NCI-H1092 (cell line): ENCODE measurements at regions not wholly inside any gene's neighbourhood (a gene's known extent, or its start where the extent isn't known, plus 50 kb on each side); places are given as distances from the start of the nearest gene placed in this dataset.
"Not testable (repeated sequence)": the region's sequence is repeated elsewhere in the genome, so short reads cannot be mapped to it uniquely, and the experiment has no call there.

Experiments
- DNase-seq: peaks from one replicate; lab custom pipeline; 2025; lab: John Stamatoyannopoulos, UW

GRCh38 chr9:25048098-25048724 is 502.5 kb upstream of the IZUMO3 start:
- no peak for DNase-seq

GRCh38 chr9:25045469-25045868 is 499.8 kb upstream of the IZUMO3 start:
- DNase-seq, result not testable (repeated sequence)

GRCh38 chr9:25029743-25030142 is 484.0 kb upstream of the IZUMO3 start:
- no peak for DNase-seq

GRCh38 chr9:25025686-25026085 is 480.0 kb upstream of the IZUMO3 start:
- DNase-seq, result no peak

GRCh38 chr9:25025156-25025555 is 479.5 kb upstream of the IZUMO3 start:
- no peak for DNase-seq

- DNase-seq, result no peak
Measured at GRCh38 chr9:25017779-25018178, 472.1 kb upstream of the IZUMO3 start.

- DNase-seq, result no peak
Measured at GRCh38 chr9:25010027-25010662, 464.4 kb upstream of the IZUMO3 start.

GRCh38 chr9:25003686-25004085 is 458.0 kb upstream of the IZUMO3 start:
- DNase-seq, result no peak

- no peak for DNase-seq
Measured at GRCh38 chr9:24986331-24986730, 440.6 kb upstream of the IZUMO3 start.

- DNase-seq, result not testable (repeated sequence)
Measured at GRCh38 chr9:24970780-24971179, 425.1 kb upstream of the IZUMO3 start.

- DNase-seq, result no peak
Measured at GRCh38 chr9:24961762-24962161, 416.1 kb upstream of the IZUMO3 start.

- no peak for DNase-seq
Measured at GRCh38 chr9:24953070-24953469, 407.4 kb upstream of the IZUMO3 start.

GRCh38 chr9:24939109-24939850 is 393.6 kb upstream of the IZUMO3 start:
- peak; percentile 31 for DNase-seq

GRCh38 chr9:24936117-24936516 is 390.4 kb upstream of the IZUMO3 start:
- no peak for DNase-seq

- DNase-seq, result no peak
Measured at GRCh38 chr9:24932785-24933184, 387.1 kb upstream of the IZUMO3 start.

GRCh38 chr9:24931894-24932293 is 386.2 kb upstream of the IZUMO3 start:
- no peak for DNase-seq

- no peak for DNase-seq
Measured at GRCh38 chr9:24912767-24913166, 367.1 kb upstream of the IZUMO3 start.

- no peak for DNase-seq
Measured at GRCh38 chr9:24901319-24901718, 355.6 kb upstream of the IZUMO3 start.

GRCh38 chr9:24900179-24900578 is 354.5 kb upstream of the IZUMO3 start:
- no peak for DNase-seq

GRCh38 chr9:24899463-24899862 is 353.8 kb upstream of the IZUMO3 start:
- no peak for DNase-seq

GRCh38 chr9:24897826-24898225 is 352.1 kb upstream of the IZUMO3 start:
- DNase-seq, result no peak

- no peak for DNase-seq
Measured at GRCh38 chr9:24881361-24881760, 335.7 kb upstream of the IZUMO3 start.

- no peak for DNase-seq
Measured at GRCh38 chr9:24879591-24879990, 333.9 kb upstream of the IZUMO3 start.
